ENCODE measurements at regions not wholly inside any gene's neighbourhood (a gene's known extent, or its start where the extent isn't known, plus 50 kb on each side); places are given as distances from the start of the nearest gene placed in this dataset.

DNA sequence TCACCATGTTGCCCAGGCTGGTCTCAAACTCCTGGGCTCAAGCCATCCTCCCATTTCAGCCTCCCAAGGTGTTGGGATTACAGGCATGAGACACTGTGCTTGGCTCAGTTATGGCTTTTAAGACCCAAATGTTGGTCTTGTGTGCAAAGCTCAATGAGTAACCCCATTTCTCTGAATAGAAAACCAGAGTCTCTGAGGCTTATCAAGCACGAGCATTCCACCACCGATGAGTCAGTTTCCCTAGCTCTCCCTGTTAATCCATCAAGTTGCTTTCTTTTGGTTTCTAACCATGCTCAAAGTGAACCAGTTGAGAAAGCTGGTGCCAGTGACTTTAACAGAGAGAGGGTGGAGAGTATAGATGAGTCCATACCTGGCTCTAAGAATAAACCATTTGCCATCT is 350.9 kb upstream of the ADGRL2 start:
- TF ChIP-seq POLR2A (IDR thresholded peaks at IDR 0.05) (no peak), CTCF (IDR thresholded peaks at IDR 0.05) (no peak)
